KMS-11 (cell line): ENCODE measurements at regions not wholly inside any gene's neighbourhood (a gene's known extent, or its start where the extent isn't known, plus 50 kb on each side); places are given as distances from the start of the nearest gene placed in this dataset.

Experiments
- H2AFZ ChIP-seq: fragments of 200-600 bp; sonication (generic); 2 replicates; pipeline ENCODE4 v1.6.1; 2016; ENCODE audit warnings: antibody characterized with exemption, mixed run types, low read depth
- H3K27ac ChIP-seq: fragments of 200-600 bp; sonication (generic); 2 replicates; pipeline ENCODE4 v1.6.1; 2016; ENCODE audit warnings: mild to moderate bottlenecking, mixed run types
- H3K27me3 ChIP-seq: fragments of 200-600 bp; sonication (generic); 2 replicates; pipeline ENCODE4 v1.6.1; 2017; ENCODE audit warnings: mild to moderate bottlenecking, low read depth, mixed run types, moderate library complexity; ENCODE audit not compliant: insufficient read depth
- H3K36me3 ChIP-seq: fragments of 200-600 bp; sonication (generic); 2 replicates; pipeline ENCODE4 v1.6.1; 2017; ENCODE audit warnings: mild to moderate bottlenecking, mixed run types; ENCODE audit not compliant: insufficient read depth
- H3K4me1 ChIP-seq: fragments of 200-600 bp; sonication (generic); 2 replicates; pipeline ENCODE4 v1.6.1; 2016; ENCODE audit warnings: mild to moderate bottlenecking, low read depth, mixed run types; ENCODE audit not compliant: poor library complexity, severe bottlenecking
- H3K4me2 ChIP-seq: fragments of 200-600 bp; sonication (generic); 2 replicates; pipeline ENCODE4 v1.7.0; 2016; ENCODE audit warnings: mild to moderate bottlenecking, mixed run types
- H3K4me3 ChIP-seq: fragments of 200-600 bp; sonication (generic); IDR thresholded peaks from 2 replicates; pipeline ENCODE4 v1.6.1; 2017; ENCODE audit warnings: low read depth, low read length, mixed read lengths; ENCODE audit not compliant: insufficient read depth
- H3K79me2 ChIP-seq: fragments of 200-600 bp; sonication (generic); 2 replicates; pipeline ENCODE4 v1.6.1; 2016; ENCODE audit warnings: low read depth, mixed run types; ENCODE audit not compliant: insufficient read depth
- H3K9ac ChIP-seq: fragments of 200-600 bp; sonication (generic); 2 replicates; pipeline ENCODE4 v1.6.1; 2016; ENCODE audit warnings: mild to moderate bottlenecking, mixed run types
- H4K20me1 ChIP-seq: fragments of 200-600 bp; sonication (generic); 2 replicates; pipeline ENCODE4 v1.6.1; 2016; ENCODE audit warnings: mild to moderate bottlenecking, mixed run types; ENCODE audit not compliant: insufficient read depth
- TF ChIP-seq, protein P1 (sequence below): fragments of 200-600 bp; sonication (generic); conservative IDR thresholded peaks from 2 replicates; pipeline ENCODE4 v1.6.1; 2017; ENCODE audit warnings: low read depth, mild to moderate bottlenecking, antibody characterized with exemption, low read length, moderate library complexity, mixed read lengths

GRCh38 chr2:236935631-236936445 lies 149.9 kb upstream of the COPS8 start:
- no peaks in the 10 kb centered on the region for H3K4me1 ChIP-seq
- H3K9ac ChIP-seq: no peak overlapping the region
- no peaks in the 10 kb centered on the region for H4K20me1 ChIP-seq
- TF ChIP-seq, protein P1, sequence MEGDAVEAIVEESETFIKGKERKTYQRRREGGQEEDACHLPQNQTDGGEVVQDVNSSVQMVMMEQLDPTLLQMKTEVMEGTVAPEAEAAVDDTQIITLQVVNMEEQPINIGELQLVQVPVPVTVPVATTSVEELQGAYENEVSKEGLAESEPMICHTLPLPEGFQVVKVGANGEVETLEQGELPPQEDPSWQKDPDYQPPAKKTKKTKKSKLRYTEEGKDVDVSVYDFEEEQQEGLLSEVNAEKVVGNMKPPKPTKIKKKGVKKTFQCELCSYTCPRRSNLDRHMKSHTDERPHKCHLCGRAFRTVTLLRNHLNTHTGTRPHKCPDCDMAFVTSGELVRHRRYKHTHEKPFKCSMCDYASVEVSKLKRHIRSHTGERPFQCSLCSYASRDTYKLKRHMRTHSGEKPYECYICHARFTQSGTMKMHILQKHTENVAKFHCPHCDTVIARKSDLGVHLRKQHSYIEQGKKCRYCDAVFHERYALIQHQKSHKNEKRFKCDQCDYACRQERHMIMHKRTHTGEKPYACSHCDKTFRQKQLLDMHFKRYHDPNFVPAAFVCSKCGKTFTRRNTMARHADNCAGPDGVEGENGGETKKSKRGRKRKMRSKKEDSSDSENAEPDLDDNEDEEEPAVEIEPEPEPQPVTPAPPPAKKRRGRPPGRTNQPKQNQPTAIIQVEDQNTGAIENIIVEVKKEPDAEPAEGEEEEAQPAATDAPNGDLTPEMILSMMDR: no peak
- H3K4me2 ChIP-seq: no peak overlapping the region
- no peak overlapping the region for H3K4me3 ChIP-seq
- no peaks in the 10 kb centered on the region for H3K79me2 ChIP-seq
- H2AFZ ChIP-seq: no peak overlapping the region
- H3K27me3 ChIP-seq: no peaks in the 10 kb centered on the region
- no peaks in the 10 kb centered on the region for H3K36me3 ChIP-seq
- H3K27ac ChIP-seq: no peak overlapping the region

GRCh38 chr2:236936446-236936940 lies 149.2 kb upstream of the COPS8 start:
- H3K4me3 ChIP-seq: no peak overlapping the region
- H3K36me3 ChIP-seq: no peaks in the 10 kb centered on the region
- no peaks in the 10 kb centered on the region for H3K79me2 ChIP-seq
- no peak overlapping the region for H3K9ac ChIP-seq
- no peak overlapping the region for H2AFZ ChIP-seq
- TF ChIP-seq, protein P1: no peak
- no peak overlapping the region for H3K4me2 ChIP-seq
- no peaks in the 10 kb centered on the region for H3K4me1 ChIP-seq
- no peaks in the 10 kb centered on the region for H3K27me3 ChIP-seq
- no peaks in the 10 kb centered on the region for H4K20me1 ChIP-seq
- H3K27ac ChIP-seq: no peak overlapping the region

GRCh38 chr2:236938126-236938525 lies 147.6 kb upstream of the COPS8 start:
- H3K4me3 ChIP-seq: no peak overlapping the region
- H2AFZ ChIP-seq: no peak overlapping the region
- no peak overlapping the region for H3K27ac ChIP-seq
- no peaks in the 10 kb centered on the region for H4K20me1 ChIP-seq
- H3K79me2 ChIP-seq: no peaks in the 10 kb centered on the region
- TF ChIP-seq, protein P1: no peak
- no peak overlapping the region for H3K9ac ChIP-seq
- no peaks in the 10 kb centered on the region for H3K4me1 ChIP-seq
- H3K27me3 ChIP-seq: no peaks in the 10 kb centered on the region
- H3K36me3 ChIP-seq: no peaks in the 10 kb centered on the region
- no peak overlapping the region for H3K4me2 ChIP-seq

- Histone ChIP-seq H2AFZ (no peak overlapping the region), H3K9ac (no peak overlapping the region), H3K27ac (no peak overlapping the region), H3K79me2 (no peaks in the 10 kb centered on the region), H3K27me3 (no peaks in the 10 kb centered on the region), H3K4me3 (no peak overlapping the region), H3K36me3 (no peaks in the 10 kb centered on the region), H4K20me1 (no peaks in the 10 kb centered on the region), H3K4me1 (no peaks in the 10 kb centered on the region), H3K4me2 (no peak overlapping the region)
- TF ChIP-seq, protein P1: no peak
Measured at GRCh38 chr2:236939271-236939670, 146.4 kb upstream of the COPS8 start.
